ENCODE measurements at regions not wholly inside any gene's neighbourhood (a gene's known extent, or its start where the extent isn't known, plus 50 kb on each side); places are given as distances from the start of the nearest gene placed in this dataset.

- TF ChIP-seq REST (IDR thresholded peaks at IDR 0.05; ENCODE audit: insufficient read depth in 1 of 2, low read depth in 2 of 2, low read length in 1 of 2) = no peak
- no peak for TF ChIP-seq CTCF (IDR thresholded peaks at IDR 0.05)
- no peak for TF ChIP-seq POLR2AphosphoS5 (IDR thresholded peaks at IDR 0.05; ENCODE audit: low read depth, low read length)
- TF ChIP-seq TCF7L2 (IDR thresholded peaks at IDR 0.05; ENCODE audit: low read depth, low read length) = no peak
Measured at GRCh38 chr3:167114619-167115018, 265.5 kb downstream of the ZBBX start.
